ENCODE measurements at regions not wholly inside any gene's neighbourhood (a gene's known extent, or its start where the extent isn't known, plus 50 kb on each side); places are given as distances from the start of the nearest gene placed in this dataset.
A peak's percentile ranks its signal among the peaks of the same experiment; 100 is the strongest.
"Not testable (repeated sequence)": the region's sequence is repeated elsewhere in the genome, so short reads cannot be mapped to it uniquely, and the experiment has no call there.

DNA sequence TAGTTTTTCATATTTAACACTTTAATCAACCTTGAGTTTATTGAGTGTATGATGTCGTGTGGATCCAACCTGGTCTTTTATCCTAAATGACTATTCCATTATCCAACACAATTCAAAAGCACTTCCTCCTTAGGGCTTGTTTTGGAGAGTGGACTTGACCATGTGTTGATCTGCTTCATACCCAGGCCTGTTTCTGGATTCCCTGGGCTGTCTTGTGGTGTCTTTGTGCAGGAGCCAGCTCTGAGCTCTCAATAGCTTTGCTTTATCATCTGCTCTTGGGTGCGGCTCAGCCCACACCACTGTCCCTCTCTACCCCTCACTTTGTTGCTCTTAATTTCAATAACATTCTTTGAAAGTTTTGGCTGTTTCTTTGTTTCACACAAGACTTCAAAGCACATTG, 70.9 kb upstream of the CHST15 start:
- no peak for DNase-seq (ENCODE audit: low spot score)

DNA sequence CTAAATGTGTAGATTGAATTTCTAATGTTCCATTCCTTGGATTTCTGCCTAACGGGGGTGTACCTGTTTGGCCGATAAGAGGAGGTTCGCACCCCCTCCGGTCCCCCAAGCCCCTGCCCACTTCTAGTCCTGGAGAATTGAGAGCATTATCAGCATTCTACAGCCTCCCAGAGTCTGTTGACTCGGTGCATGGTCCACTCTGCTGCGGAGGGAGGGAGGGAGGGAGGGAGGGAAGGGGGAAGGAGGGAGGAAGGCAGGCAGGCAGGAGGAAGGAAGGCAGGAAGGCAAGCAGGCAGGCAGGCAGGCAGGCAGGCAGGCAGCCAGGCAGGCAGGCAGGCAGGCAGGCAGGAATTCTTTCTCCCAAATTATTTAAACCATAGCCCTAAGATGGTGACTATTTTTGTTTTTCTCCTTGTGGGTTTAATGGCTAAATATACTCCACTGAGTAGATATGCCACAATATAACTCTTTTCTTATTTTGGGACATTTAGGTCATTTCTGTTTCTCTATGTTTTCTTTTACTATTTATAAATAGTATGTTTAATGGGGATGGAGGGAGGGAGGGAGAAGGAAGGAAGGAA, 69.5 kb upstream of the CHST15 start:
- no peak for DNase-seq (ENCODE audit: low spot score)

DNA sequence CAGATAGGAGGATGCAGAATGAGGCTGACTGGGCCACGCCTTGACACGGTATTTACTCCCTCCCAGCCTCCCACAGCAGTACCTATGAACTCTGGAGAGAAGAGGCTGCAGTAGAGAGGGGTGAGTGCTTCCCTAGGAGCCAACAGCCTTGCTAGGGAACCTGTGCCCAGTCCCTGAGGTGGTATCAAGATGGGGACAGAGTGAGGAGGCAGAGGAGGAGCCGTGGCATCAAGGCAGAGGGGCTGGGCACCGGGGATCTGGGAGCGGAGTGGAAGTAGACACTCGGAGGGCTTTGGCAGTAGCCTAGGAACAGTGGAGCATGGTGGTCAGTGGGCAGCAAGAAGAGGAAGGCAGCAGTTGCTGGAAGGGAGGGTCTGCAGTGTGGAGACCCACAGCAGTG, 68.7 kb upstream of the CHST15 start:
- no peak for DNase-seq (ENCODE audit: low spot score)

DNA sequence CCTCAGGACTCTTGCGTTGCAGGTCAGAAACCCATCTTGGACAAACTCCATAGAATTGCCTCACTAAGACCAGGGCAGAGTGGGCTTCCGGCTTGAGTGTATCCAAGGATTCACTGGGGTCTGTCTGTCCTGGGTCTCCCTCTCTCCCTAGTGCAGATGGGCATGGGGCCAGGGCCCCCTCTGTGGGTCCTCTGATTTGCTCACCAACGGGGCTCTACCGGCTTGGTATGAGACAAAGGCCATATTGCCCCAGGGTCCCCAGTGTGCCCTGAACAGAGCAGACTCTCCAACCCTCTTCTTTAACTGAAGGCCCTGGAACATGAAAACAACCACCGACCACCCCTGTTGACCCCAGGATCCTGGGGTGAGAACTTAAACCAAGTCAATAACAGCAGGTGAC, 68.2 kb upstream of the CHST15 start:
- DNase-seq (ENCODE audit: low spot score) = no peak

DNA sequence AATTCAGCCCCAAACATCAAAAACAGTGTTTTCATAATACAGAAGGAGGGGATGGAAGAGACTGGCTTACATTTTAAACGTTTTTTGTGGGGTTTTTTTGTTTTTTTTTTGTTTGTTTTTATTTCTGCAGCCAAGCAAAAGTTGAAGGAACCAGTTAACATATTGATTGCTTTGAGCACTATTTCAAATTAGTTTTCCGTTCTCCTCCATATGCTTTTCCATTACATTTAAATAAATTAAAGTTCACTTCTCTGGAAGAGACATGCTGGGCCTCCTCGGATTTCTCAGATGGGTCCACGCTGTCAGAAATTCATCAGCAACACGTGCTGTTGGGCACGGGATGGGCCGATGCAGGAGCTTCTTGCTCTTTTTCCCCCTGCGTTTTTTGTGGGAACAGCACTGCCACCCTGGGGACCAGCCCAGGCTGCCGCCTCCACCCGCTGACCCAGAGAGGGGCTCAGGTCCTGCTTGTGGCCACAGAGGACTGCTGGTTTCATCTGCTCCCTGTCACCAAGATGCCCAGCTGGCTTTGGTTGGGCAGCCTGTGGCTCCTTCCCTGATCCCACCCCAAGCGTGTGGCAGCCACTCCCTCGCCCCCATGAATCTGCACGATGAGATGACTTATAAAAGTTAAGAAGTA, 67.7 kb upstream of the CHST15 start:
- DNase-seq (ENCODE audit: low spot score) = no peak

DNA sequence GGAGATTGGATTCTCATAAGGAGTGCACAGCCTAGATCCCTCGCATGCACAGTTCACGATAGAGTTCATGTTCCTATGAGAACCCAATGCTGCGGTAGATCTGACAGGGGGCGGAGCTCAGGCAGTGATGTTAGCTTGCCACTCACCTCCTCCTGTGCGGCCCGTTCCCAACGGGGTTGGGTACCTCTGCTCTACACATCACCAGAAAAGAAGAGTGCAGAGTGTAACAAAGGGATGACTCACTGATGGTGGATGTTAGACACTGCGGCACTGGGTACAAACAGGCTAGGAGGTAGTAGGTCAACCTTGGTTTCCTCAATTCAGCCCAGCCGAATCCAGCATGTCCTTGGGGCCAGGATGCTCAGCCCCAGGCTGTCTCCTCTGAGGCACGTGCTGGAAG, 66.8 kb upstream of the CHST15 start:
- DNase-seq (ENCODE audit: low spot score) = no peak

DNA sequence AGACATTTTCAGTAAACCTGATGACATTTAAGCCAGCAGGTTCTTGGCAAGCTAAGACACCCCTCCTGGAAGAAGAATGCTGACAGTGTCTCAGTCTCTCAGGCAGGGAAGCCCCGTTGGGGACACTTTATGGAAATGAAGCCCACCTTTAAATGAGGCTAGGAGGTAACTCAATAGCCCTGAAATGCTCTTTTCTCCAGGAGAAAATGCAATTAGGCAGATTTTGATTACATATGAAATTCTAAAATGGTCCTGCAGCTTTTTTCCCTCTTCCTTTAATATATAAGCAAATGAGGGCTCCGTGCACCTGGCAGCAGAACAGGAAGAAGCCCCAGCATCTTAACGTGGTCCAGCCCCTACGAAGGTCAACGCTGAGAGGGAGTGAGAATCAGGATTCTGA, 65.8 kb upstream of the CHST15 start:
- DNase-seq (ENCODE audit: low spot score) = no peak

DNA sequence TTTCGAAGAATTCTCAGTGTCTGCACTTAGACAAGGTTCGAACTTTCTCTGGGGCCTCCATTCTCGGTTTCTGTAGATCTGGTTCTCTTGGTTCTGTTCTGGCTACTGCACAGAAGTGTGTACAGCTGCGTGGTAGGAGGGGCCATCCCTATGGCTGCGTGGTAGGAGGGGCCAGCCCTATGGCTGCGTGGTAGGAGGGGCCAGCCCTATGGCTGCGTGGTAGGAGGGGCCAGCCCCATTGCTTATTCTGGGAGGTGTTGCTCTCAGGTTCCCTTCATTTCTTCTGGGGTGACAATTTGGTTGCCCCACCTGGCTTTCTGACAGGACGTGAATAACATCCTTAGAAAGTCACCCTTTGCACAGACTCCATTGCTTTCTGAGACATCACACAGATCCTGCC, 65.2 kb upstream of the CHST15 start:
- DNase-seq (ENCODE audit: low spot score) = no peak

DNA sequence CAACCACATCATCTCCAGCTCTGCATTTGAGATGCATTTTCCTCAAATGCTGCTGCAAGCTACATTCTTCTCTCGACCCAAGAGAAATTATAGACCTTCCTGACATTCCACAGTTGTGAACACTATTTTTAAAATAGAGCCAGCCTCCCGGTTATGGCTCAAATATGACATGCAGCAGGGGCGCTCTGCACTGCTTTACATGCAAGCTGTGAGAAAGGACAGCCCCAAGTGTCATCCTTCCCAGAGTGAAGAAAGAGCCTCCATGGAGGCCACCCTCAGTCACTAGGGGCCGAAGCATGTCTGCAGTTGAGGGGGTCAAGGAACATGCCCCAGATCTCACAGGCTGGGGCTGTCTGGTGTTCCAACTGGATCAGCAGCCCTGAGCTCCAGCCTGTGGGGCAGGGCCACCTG, 63.9 kb upstream of the CHST15 start:
- no peak for DNase-seq (ENCODE audit: low spot score)

DNA sequence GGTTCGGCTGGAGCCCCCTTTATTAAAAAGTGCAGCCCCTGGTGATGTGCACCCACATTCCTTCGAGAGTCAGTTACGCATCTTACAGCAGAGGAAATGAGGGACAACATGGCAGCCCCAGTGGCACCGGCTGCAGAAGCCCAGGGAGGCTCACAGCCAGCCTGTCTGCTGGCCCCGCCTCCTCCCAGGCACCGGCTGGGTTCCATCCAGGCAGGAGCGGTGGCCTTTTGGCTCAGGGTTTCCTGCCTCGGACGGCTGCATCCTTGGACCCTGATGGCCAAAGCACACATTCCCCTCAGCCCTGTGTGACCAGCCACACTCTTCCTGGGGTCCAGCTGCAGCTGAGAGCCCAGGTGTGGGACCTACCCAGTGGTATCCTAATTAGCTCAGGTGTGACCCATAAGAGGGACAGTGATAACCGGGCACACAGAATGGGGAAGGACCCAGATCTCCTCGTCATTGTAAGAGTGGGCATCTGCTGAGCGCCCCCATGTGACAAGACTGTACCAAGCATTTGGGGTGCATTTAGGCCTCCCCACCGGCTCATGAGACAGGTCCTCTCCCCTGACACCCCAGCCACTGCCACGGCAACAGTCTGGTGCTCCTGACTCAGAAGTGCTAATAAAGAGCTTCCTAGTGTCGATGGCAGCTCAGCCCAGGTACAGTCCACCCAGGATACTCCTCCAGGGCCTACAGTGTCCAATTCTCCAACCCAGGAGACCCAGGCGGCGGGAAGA, 63.3 kb upstream of the CHST15 start:
- DNase-seq (ENCODE audit: low spot score) = no peak

DNA sequence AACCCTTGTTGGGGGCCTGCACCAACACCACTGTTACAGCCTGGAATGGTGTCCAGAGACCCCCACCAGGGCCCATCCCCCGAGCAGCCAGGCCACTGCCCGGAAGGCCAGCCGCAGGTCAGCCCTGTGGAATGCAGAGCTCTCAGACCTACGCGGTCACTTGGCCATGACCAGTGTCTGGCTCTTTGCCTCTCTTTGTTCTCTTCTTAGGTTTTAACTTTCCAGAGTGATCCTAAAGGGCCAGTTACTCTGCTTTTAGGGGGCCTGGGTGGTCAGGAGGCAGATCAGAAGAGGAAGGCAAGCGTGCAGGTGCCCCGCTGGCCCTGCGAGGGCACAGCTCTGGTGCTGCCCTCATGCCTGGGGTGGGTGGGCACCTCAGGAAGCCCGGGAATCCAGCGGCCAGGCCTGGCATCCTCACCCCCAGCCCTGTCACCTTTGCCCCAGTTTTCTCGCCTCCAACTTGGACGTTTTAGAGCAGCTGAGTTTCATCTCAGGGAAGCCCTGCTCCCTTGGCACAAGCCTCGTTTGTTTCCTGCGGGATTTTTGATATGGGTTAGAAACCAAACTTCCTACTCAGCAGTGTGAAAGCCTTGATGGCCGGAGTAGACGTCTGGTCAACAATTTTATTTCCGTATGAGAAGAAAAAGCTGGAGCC, 62.5 kb upstream of the CHST15 start:
- DNase-seq (ENCODE audit: low spot score) = no peak

DNA sequence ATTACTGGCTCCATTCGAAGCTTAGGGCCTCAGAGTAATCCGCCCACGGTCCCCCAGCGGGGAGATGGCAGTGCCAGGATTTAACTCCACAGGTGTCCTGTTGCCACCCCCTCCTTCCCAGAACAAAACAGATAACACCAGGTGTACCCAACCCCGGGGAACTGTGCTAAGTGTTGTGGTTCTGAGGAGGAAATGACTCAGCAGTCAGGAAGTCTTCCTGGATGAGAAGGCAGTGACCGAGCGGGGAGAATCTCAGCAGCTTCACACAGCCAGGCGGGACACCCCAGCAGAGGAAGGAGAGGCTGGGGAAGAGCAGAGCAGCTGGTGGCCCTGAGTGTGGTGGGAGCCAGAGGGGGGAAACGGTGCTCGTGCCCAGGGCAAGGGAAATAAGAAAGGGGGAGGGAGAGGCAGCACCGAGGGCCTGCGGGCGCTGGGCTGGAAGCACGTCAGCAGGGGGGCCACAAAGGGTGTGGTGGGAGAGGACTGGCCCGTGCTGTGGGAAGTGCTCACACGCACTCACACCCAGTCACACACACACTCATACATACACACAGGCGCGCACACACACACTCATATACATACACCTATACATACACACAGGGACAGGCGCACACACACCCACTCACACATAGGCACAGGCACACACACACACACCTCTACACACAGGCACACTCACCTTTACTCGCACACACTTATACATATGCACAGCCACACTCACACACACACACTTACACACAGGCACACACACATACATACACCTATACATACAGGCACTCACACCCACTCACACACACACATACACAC, 59.8 kb upstream of the CHST15 start:
- DNase-seq (ENCODE audit: low spot score) = peak; percentile 37

DNA sequence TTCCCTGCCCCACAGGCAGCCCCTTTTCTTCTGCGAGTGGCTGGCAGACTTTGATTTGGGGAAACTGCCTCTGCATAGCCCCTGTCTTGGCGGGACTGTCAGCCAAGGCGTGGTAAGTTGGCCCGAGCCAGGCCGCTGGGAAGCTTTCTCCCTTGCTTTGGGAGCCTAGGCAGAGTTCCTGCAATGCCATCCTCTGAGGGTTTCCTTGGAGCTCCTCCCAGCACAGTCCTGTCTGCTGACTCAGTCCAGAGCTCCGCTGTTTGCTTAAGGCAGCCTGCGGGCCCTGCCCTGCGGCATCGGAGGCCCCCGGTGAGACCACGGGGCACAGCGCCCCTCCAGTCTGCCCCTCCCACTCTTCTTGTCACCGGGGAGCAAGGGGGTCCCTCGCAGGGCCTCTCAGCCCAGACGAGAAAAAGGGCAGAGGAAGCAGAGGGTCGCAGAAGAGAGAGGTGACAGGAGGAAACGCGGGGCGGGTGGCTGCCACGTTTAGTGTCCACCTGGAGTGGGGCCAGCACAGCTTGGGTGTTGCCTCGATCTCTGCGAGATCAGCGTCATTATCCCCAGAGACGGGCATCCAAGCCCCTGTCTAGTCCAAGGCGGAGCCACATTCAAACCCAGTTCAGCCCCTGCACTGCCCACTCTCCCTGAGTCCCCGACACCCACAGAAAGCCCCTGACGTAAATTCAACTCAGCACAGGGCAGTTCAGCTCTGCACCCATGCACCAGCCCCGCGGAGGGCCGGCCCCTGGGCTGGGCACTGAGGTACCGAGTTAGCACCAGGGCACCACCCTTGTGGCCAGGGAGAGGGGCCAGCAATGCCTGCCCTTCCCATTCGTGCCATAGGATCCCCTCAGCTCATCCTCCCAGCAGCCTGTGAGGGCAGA, 59.0 kb upstream of the CHST15 start:
- DNase-seq (ENCODE audit: low spot score) = no peak

DNA sequence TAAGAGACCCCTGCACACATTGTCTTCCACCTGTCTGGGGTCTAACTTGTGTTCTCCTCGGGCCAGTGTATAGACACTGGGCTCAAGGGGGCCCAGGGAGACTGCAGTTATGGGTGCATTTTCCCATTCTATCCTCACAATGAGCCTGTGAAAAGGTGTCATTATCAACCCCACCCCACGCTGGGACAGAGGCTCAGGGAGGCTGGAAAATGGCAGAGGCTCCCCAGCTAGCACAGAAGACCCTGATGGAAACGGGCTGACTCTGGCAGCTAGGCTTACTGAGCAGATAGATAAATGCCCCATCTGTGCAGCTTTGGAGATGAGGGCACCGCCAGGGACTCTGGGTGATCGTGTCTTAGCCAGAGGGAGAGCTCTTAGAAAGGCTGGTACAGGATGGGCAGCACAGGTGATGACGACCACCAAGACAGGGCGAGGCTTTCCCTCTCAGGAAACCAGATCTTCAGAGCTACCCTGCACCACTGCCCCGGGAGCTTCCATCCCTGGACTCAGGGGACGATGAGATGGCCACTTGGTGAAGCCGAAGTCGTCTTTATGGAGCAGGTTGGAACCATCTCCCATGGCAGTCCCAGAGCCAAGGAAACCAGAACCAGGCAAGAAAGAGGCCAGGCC, 58.2 kb upstream of the CHST15 start:
- no peak for DNase-seq (ENCODE audit: low spot score)

DNA sequence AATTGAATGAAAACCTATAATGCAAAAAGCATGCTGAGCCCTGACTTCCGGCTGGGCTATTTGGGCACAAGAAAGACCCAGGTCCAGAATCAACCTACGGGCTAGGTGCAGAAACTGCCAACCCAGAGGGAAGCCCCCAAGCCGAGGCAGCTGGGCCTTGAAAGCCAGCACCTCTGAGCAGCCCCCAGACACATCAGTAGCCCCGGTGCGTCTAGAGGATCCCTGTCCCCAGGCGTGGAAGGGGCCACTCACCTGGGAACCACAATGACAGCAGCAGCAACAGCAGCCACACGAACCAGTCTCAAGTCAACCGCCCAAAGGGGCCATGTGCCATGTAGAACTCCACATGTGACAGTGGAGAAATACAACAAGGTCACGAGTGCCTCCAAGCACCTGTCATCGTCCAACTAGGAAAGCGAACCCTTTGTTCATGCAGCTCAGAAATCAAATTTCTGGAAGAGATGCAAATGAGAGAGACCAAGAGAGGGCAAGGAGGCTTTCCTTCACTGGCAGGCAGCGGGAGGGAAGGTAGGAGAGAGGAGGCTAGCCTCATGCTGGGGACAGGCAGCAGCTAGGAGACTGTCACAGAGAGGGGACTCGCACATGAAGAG, 57.5 kb upstream of the CHST15 start:
- DNase-seq (ENCODE audit: low spot score) = no peak

DNA sequence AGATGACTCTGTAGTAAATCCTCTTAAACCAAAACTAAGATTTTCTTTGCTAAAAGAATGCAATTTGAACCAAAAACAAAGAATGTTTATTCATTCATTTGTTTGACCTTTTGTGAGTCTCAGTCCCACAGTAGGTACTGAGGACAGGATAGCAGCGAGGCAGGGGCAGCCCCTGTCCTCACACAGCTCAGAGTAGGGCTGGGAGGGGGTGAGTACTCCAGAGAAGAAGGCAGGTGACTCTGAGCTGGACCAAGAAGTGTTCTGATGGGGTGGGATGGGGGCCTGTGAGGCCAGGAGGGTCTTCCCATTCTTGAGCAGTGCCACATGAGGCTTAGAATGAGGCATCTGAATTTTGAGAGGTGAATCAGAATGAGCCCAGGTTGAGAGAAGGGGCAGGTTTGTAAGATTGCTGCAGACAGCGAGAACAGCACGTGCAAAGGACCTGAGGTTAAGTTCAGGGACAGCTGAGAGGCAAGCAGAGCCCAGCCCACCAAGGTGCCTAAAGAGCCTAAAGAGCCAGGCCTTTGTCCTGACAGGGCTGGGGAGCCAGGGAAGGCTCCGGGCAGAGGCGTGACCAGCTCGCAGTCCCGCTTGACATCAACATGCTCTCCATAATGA, 56.9 kb upstream of the CHST15 start:
- DNase-seq (ENCODE audit: low spot score) = no peak

DNA sequence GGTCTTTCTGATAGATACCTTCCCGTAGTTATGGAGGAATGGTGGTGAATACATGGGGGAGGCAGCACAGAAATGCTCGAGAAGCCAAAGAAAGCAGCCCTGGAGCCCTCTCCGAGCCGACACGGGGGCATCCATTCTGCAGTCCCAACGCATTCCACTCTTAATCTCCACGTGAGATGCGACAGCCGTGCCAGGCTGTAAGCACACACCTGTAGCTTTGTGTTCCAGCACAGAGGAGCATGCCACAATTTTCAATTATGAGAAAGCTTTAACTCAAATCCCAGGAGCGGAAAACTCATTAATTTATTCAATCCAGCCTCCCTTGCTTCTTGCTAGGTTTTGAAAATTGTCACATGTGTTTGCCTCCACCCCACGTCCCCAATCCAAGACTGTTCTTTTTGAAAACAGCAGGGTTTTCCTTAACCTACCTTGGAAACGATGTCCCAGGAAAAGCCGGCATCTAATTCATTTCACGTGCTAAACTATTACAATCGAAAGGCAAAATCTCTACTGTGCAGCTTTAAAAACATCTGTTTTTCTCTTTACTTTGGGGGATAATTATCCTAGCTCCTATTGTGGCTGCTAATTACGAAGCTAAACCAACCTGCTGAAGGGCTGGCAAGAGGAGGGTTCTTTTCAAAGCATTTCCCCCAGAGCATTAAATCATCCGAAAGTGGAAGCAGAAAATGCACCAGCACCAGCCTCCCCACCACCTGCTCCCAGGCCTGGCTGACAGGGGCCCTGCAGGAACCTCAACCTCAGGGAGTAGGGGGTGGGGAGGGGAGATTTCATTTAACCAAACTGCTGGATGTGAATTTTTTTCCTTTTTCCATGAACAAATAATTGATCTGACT, 56.0 kb upstream of the CHST15 start:
- no peak for DNase-seq (ENCODE audit: low spot score)

DNA sequence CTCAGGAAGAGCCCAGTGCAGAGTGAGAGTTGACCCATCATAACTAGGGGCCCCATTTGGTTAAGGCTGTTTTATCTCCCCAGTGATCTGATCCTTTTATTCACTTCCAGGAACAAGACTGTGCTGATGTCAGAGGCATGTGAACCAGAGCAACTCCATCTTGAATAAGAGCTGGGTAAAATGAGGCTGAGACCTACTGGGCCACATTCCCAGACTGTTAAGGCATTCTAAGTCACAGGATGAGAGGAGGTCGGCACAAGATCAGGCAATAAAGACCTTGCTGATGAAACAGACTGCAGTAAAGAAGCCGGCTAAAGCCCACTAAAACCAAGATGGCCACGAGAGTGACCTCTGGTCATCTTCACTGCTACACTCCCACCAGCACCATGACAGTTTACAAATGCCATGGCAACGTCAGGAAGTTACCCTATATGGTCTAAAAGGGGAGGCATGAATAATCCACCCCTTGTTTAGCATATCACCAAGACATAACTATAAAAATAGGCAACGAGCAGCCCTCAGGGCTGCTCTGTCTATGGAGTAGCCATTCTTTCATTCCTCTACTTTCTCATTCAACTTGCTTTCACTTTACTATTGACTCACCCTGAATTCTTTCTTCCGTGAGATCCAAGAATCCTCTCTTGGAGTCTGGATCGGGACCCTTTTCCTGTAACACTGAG, 55.3 kb upstream of the CHST15 start:
- DNase-seq (ENCODE audit: low spot score) = not testable (repeated sequence)

Measured in CD4-positive, alpha-beta T cell treated with Interleukin-15 for 4 hours (primary cell).